Natural killer cell treated with Interleukin-12 subunit alpha and Interleukin-12 subunit beta and Interleukin-15 and Interleukin-18, amount 100 ng/mL, for 72 hours (primary cell): ENCODE measurements at regions not wholly inside any gene's neighbourhood (a gene's known extent, or its start where the extent isn't known, plus 50 kb on each side); places are given as distances from the start of the nearest gene placed in this dataset.

Experiments
- ATAC-seq, 2 donors: fragments of 150-1000 bp; cut with Tn5 transposase in 1 of 2; sonication (Bioruptor Pico), chemical (Tn5 transposase) in 1 of 2; 2 replicates each; pipeline ENCODE4 v1.10.0; 2021
- DNase-seq: peaks from one replicate; pipeline ENCODE4 v3.0.0; 2022; ENCODE audit warnings: low spot score
- H3K27ac Mint-ChIP-seq, 2 donors: 1 replicate in 1 of 2; 2 replicates in 1 of 2; pipeline ENCODE4 v1.8.0; 2022; ENCODE audit warnings: mixed read lengths in 2 of 2, mild to moderate bottlenecking in 1 of 2, moderate library complexity in 1 of 2
- H3K27me3 Mint-ChIP-seq, 2 donors: 1 replicate in 1 of 2; 2 replicates in 1 of 2; pipeline ENCODE4 v1.8.0; 2022; ENCODE audit warnings: mixed read lengths in 2 of 2
- H3K36me3 Mint-ChIP-seq: one replicate; pipeline ENCODE4 v1.8.0; 2022; ENCODE audit warnings: mixed read lengths
- H3K4me1 Mint-ChIP-seq, 2 donors: 1 replicate in 1 of 2; 2 replicates in 1 of 2; pipeline ENCODE4 v1.8.0; 2022; ENCODE audit warnings: low read depth in 2 of 2, mixed read lengths in 2 of 2, mild to moderate bottlenecking in 1 of 2
- H3K4me3 Mint-ChIP-seq: one replicate; pipeline ENCODE4 v1.8.0; 2022; ENCODE audit warnings: mixed read lengths
- H3K9me3 Mint-ChIP-seq: 2 replicates; pipeline ENCODE4 v1.8.0; 2022; ENCODE audit warnings: mixed read lengths

GRCh38 chr6:148671952-148672351 is 74.9 kb upstream of the UST start:
- ATAC-seq (no peak), DNase-seq (no peak)
- H3K4me3 Mint-ChIP-seq: no peak overlapping the region
- no peak overlapping the region for H3K27ac Mint-ChIP-seq
- H3K27me3 Mint-ChIP-seq: peaks cover 2 to 7% of the 10 kb centered on the region in 2 donors
- no peaks in the 10 kb centered on the region for H3K4me1 Mint-ChIP-seq
- H3K9me3 Mint-ChIP-seq: peaks cover 8% of the 10 kb centered on the region
- H3K36me3 Mint-ChIP-seq: peaks cover 55% of the 10 kb centered on the region

DNA sequence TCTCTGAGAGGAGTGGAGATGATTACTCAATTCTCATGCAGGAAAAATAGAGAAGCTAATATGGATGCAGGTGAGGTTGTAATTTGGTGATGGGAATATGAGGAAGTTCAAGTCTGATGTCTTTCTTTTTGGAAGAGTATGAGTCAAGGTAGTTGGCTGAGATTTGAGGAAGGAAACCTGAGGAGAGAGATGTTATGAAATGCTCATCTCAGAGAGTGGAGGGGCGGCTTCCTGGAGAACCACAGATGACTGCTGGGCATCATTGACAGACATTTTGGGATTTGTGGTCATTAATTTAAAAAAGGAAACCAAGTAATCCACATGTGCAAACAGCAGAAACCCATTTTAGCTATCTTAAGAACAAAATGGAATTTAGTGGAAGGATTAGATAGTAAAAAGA is 72.5 kb upstream of the UST start:
- Mint-ChIP-seq H3K9me3 (no peaks in the 10 kb centered on the region), H3K36me3 (peaks cover 32% of the 10 kb centered on the region), H3K27ac (no peak overlapping the region), H3K4me1 (no peaks in the 10 kb centered on the region), H3K4me3 (no peak overlapping the region), H3K27me3 (peaks cover 2 to 16% of the 10 kb centered on the region in 2 donors)
- DNase-seq: no peak
- no peak for ATAC-seq

- no peaks in the 10 kb centered on the region for H3K4me1 Mint-ChIP-seq
- H3K27me3 Mint-ChIP-seq: peaks cover 10 to 17% of the 10 kb centered on the region in 2 donors
- no peak overlapping the region for H3K27ac Mint-ChIP-seq
- no peak for ATAC-seq
- no peaks in the 10 kb centered on the region for H3K9me3 Mint-ChIP-seq
- H3K4me3 Mint-ChIP-seq: no peak overlapping the region
- peaks cover 8% of the 10 kb centered on the region for H3K36me3 Mint-ChIP-seq
- no peak for DNase-seq
These were observed 69.0 kb upstream of the UST start for GRCh38 chr6:148677594-148678476.

- no peak overlapping the region for H3K27ac Mint-ChIP-seq
- H3K36me3 Mint-ChIP-seq: no peaks in the 10 kb centered on the region
- no peak for ATAC-seq
These were observed 68.1 kb upstream of the UST start for GRCh38 chr6:148678682-148679081.

DNA sequence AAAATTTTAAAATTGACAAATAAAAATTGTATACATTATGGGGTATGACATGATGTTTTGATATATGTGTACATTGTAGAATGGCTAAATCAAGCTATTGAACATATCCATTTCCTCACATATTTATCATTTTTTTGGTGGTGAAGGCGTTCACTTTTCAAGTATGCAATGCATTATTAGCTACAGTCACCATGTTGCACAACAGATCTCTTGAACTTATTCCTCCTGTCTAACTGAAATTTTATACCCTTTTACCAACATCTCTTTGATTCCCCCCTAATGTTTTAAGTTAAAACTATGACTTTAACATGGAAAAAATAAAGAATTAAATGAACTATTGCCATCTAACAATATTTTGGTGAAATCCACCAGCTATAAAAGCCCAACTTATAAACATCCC is 65.2 kb upstream of the UST start:
- Mint-ChIP-seq H3K4me3 (no peak overlapping the region), H3K27me3 (peaks cover 13 to 17% of the 10 kb centered on the region in 2 donors), H3K4me1 (no peaks in the 10 kb centered on the region), H3K9me3 (no peaks in the 10 kb centered on the region), H3K36me3 (no peaks in the 10 kb centered on the region), H3K27ac (no peak overlapping the region)
- DNase-seq: no peak
- ATAC-seq: no peak

More at GRCh38 chr6:148678682-148679081, 68.1 kb upstream of the UST start:
- H3K9me3 Mint-ChIP-seq: no peaks in the 10 kb centered on the region
- H3K27me3 Mint-ChIP-seq: peaks cover 13 to 17% of the 10 kb centered on the region in 2 donors
- no peak for DNase-seq
- no peak overlapping the region for H3K4me3 Mint-ChIP-seq
- no peaks in the 10 kb centered on the region for H3K4me1 Mint-ChIP-seq

GRCh38 chr6:148682252-148682651 is 64.6 kb upstream of the UST start:
- no peak for ATAC-seq
- Mint-ChIP-seq H3K4me3 (no peak overlapping the region), H3K36me3 (no peaks in the 10 kb centered on the region), H3K4me1 (no peaks in the 10 kb centered on the region), H3K9me3 (no peaks in the 10 kb centered on the region), H3K27me3 (peaks cover 13 to 17% of the 10 kb centered on the region in 2 donors), H3K27ac (no peak overlapping the region)
- no peak for DNase-seq

GRCh38 chr6:148682990-148683389 is 63.8 kb upstream of the UST start:
- Mint-ChIP-seq H3K27me3 (peaks cover 10 to 13% of the 10 kb centered on the region in 2 donors), H3K27ac (no peak overlapping the region), H3K36me3 (no peaks in the 10 kb centered on the region), H3K4me1 (no peaks in the 10 kb centered on the region), H3K9me3 (no peaks in the 10 kb centered on the region), H3K4me3 (no peak overlapping the region)
- DNase-seq (no peak), ATAC-seq (no peak)

GRCh38 chr6:148689168-148689567 is 57.7 kb upstream of the UST start:
- no peaks in the 10 kb centered on the region for H3K36me3 Mint-ChIP-seq
- no peak overlapping the region for H3K27ac Mint-ChIP-seq
- ATAC-seq: no peak
- H3K9me3 Mint-ChIP-seq: no peaks in the 10 kb centered on the region
- H3K27me3 Mint-ChIP-seq: no peaks in the 10 kb centered on the region
- no peak for DNase-seq
- H3K4me3 Mint-ChIP-seq: no peak overlapping the region
- no peaks in the 10 kb centered on the region for H3K4me1 Mint-ChIP-seq

GRCh38 chr6:148693882-148694484 is 52.8 kb upstream of the UST start:
- no peaks in the 10 kb centered on the region for H3K9me3 Mint-ChIP-seq
- H3K27ac Mint-ChIP-seq: no peak overlapping the region
- no peak overlapping the region for H3K4me3 Mint-ChIP-seq
- no peaks in the 10 kb centered on the region for H3K27me3 Mint-ChIP-seq
- no peaks in the 10 kb centered on the region for H3K4me1 Mint-ChIP-seq
- H3K36me3 Mint-ChIP-seq: no peaks in the 10 kb centered on the region
- ATAC-seq: no peak
- DNase-seq: no peak
